Kidney (tissue), 13 donors: ENCODE measurements at regions not wholly inside any gene's neighbourhood (a gene's known extent, or its start where the extent isn't known, plus 50 kb on each side); places are given as distances from the start of the nearest gene placed in this dataset.

Experiments used
- DNase-seq, 5 donors: peaks; one replicate each; pipeline ENCODE4 v3.0.0-alpha.2; 2013 to 2020
- FAIRE-seq: peaks from 2 replicates; lab custom pipeline; 2012; peaks lifted over from hg19 to GRCh38; lab: Jason Lieb, UNC
- H3K27ac ChIP-seq, 2 donors: one replicate each; pipeline ENCODE4 v1.7.0; 2013; ENCODE audit warnings: low read depth in 2 of 2, low read length in 2 of 2, inconsistent platforms in 1 of 2
- H3K27me3 ChIP-seq: one replicate; pipeline ENCODE4 v1.7.1; 2013; ENCODE audit warnings: low read length, inconsistent platforms; ENCODE audit not compliant: control insufficient read depth, insufficient read depth
- H3K36me3 ChIP-seq, 3 donors: one replicate each; pipeline versions ENCODE4 v1.7.0 to v1.7.1; 2013; ENCODE audit warnings: low read length in 3 of 3, control low read depth in 1 of 3, inconsistent platforms in 1 of 3; ENCODE audit not compliant: insufficient read depth in 3 of 3, control insufficient read depth in 2 of 3
- H3K4me1 ChIP-seq, 3 donors: one replicate each; pipeline versions ENCODE4 v1.7.0 to v1.7.1; 2013; ENCODE audit warnings: low read length in 3 of 3, inconsistent platforms in 1 of 3, low read depth in 1 of 3; ENCODE audit not compliant: control insufficient read depth in 2 of 3, insufficient read depth in 2 of 3
- H3K4me3 ChIP-seq, 3 donors: one replicate each; pipeline versions ENCODE4 v1.7.0 to v1.8.1; 2013; ENCODE audit warnings: low read length in 3 of 3, control low read depth in 1 of 3, inconsistent platforms in 1 of 3
- H3K9ac ChIP-seq, 3 donors: one replicate each; pipeline versions ENCODE4 v1.7.0 to v1.7.1; 2013; ENCODE audit warnings: low read length in 3 of 3, control low read depth in 1 of 3, inconsistent platforms in 1 of 3
- H3K9me3 ChIP-seq, 3 donors: one replicate each; pipeline versions ENCODE4 v1.7.0 to v1.7.1; 2013; ENCODE audit warnings: low read length in 3 of 3, control low read depth in 1 of 3, inconsistent platforms in 1 of 3; ENCODE audit not compliant: control insufficient read depth in 2 of 3, insufficient read depth in 1 of 3
- intact Hi-C: fragments of 100-400 bp; cut with DNase I; formaldehyde crosslinking; loops from one replicate; pipeline ENCODE4 v1.11.1; 2022
- TF ChIP-seq, protein P1 (sequence below): IDR thresholded peaks from 3 replicates; pipeline ENCODE4 v1.5.1; 2012; ENCODE audit warnings: mild to moderate bottlenecking, moderate library complexity, borderline replicate concordance; ENCODE audit not compliant: insufficient read depth; ENCODE audit errors: extremely low read depth
- donor health status: control.
- donor health status: control.
- donor health status: control.
- donor health status: control.
- donor health status: control.
- donor health status: DM: yes; HTN: yes; CAD: no.
- donor health status: Normal renal cell carcinoma (clear cell type).

DNA sequence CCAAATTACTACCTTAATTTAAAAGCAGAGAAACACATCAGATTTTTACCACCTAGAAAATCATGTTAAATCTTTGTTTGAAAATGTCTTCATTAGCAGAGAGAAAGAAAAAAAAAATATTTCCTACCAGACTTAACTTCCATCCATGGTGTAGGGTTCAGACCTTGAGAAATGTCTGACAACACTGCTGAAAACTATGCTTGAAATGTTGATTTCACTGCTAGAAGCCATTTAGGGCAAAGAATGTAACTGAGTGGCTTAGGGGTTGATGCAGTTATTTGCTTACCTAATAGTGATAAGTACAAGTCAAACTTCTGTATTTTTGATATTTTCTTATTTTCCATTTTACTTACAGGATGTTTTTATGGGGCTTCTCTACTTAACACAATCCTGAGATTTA lies 495.6 kb upstream of the NEGR1 start:
- Histone ChIP-seq H3K27ac (no peak overlapping the region), H3K9ac (no peak overlapping the region), H3K27me3 (no peaks in the 10 kb centered on the region), H3K9me3 (no peaks in the 10 kb centered on the region), H3K4me3 (no peak overlapping the region), H3K4me1 (no peaks in the 10 kb centered on the region), H3K36me3 (no peaks in the 10 kb centered on the region)
- TF ChIP-seq, protein P1, sequence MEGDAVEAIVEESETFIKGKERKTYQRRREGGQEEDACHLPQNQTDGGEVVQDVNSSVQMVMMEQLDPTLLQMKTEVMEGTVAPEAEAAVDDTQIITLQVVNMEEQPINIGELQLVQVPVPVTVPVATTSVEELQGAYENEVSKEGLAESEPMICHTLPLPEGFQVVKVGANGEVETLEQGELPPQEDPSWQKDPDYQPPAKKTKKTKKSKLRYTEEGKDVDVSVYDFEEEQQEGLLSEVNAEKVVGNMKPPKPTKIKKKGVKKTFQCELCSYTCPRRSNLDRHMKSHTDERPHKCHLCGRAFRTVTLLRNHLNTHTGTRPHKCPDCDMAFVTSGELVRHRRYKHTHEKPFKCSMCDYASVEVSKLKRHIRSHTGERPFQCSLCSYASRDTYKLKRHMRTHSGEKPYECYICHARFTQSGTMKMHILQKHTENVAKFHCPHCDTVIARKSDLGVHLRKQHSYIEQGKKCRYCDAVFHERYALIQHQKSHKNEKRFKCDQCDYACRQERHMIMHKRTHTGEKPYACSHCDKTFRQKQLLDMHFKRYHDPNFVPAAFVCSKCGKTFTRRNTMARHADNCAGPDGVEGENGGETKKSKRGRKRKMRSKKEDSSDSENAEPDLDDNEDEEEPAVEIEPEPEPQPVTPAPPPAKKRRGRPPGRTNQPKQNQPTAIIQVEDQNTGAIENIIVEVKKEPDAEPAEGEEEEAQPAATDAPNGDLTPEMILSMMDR = no peak
- DNase-seq = no peak
- intact Hi-C loops = no loop called here
- FAIRE-seq = no peak

DNA sequence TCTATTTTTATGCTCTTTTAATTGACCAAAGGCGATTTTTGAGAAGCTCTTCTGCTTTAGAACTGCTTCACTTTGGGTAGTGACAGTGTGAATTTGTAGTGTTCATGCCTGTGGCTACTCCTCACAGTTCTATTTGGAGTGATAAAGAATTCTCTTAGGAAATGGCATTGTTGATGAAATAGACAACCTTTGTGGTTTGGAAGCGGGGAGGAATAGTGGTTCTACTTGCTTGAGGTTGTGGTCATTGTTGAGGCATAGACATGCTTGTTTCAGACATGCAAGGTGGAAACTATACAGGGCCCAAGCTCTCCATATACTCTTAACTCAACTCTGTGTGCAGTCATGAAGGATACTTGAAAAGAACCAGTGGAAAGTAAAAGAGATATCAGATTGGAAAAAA lies 481.1 kb upstream of the NEGR1 start:
- no peak for FAIRE-seq
- Histone ChIP-seq H3K27ac (no peak overlapping the region), H3K4me1 (no peaks in the 10 kb centered on the region), H3K27me3 (no peaks in the 10 kb centered on the region), H3K4me3 (no peak overlapping the region), H3K36me3 (no peaks in the 10 kb centered on the region), H3K9ac (no peak overlapping the region), H3K9me3 (no peaks in the 10 kb centered on the region)
- no peak for DNase-seq
- intact Hi-C loops = no loop called here
- TF ChIP-seq, protein P1 = no peak

DNA sequence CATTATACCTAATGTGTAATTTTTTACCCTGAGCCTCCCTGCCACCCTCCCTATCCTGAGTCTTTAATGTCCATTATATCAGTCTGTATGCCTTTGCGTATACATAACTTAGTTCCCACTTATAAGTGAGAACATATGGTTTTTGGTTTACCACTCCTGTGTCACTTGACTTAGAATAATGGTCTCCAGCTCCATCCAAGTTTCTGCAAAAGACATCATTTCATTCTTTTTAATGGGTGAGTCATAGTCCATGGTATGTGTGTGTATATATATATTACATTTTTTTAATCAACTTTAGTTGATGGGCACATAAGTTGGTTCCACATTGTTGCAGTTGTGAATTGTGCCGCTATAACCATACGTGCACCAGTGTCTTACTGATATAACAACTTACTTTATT lies 477.1 kb upstream of the NEGR1 start:
- Histone ChIP-seq H3K4me3 (no peak overlapping the region), H3K4me1 (no peaks in the 10 kb centered on the region), H3K27ac (no peak overlapping the region), H3K9me3 (no peaks in the 10 kb centered on the region), H3K9ac (no peak overlapping the region), H3K36me3 (no peaks in the 10 kb centered on the region), H3K27me3 (no peaks in the 10 kb centered on the region)
- intact Hi-C loops = no loop called here
- DNase-seq = no peak
- FAIRE-seq = no peak
- TF ChIP-seq, protein P1 = no peak

DNA sequence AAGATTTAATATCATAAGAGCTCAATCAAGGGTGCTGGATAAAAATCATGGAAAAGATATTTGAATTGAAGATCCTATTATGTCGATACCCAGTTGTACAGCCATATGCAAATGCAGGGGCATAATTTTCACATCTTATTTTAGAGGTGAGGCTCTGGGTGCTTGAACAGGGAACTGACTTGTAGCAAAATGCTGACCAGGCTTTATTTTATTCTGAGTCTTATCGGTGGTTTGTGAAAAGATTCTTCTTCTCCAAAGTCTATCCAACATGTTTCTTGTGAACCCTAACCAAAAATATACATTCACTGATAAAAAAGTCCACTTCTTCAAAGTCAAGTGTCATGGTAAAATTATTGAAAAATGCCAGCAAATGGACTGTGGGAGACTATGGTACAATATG lies 475.5 kb upstream of the NEGR1 start:
- no peaks in the 10 kb centered on the region for H3K4me1 ChIP-seq
- H3K36me3 ChIP-seq = no peaks in the 10 kb centered on the region
- TF ChIP-seq, protein P1 = no peak
- DNase-seq = no peak
- H3K9ac ChIP-seq = no peak overlapping the region
- H3K9me3 ChIP-seq = no peaks in the 10 kb centered on the region
- H3K27me3 ChIP-seq = no peaks in the 10 kb centered on the region
- H3K27ac ChIP-seq = no peak overlapping the region
- intact Hi-C loops = no loop called here
- FAIRE-seq = no peak
- no peak overlapping the region for H3K4me3 ChIP-seq
